ENCODE measurements at regions not wholly inside any gene's neighbourhood (a gene's known extent, or its start where the extent isn't known, plus 50 kb on each side); places are given as distances from the start of the nearest gene placed in this dataset.

DNA sequence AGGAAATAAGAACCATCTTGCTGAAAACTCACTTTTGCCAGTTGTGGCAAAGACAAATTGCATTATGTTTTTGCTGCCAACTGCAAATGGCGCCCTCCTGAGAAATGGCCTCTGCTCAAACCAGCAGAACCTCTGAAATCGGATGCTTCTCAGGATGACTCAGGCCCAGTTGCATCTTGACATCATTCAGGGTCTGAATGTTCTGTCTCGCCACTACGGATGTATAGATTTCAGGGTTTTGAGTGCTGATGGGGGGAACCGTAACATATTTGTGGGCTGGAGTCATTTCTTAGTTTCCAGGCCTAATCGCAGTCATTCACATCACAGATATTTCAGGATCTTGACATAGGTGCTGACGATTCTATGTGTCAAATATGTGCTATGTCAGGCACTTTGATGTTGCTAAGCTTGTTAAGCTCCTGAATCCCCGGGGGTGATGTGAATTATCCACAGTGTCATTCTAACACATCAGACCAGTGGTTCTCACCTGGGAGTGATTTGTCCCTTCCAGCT lies 207.1 kb downstream of the NFATC2 start:
- Histone ChIP-seq H3K9me3 (no peaks in the 10 kb centered on the region), H3K36me3 (no peaks in the 10 kb centered on the region), H3K4me3 (no peak overlapping the region), H3K27me3 (no peaks in the 10 kb centered on the region), H3K4me1 (no peaks in the 10 kb centered on the region), H3K27ac (no peak overlapping the region)
- 61 to 71% (median 63%) methylated on average over 8 of the region's 8 CpGs for WGBS, 5 donors
- intact Hi-C loops (cut with DNase I; ENCODE audit: low total_unique reads) = no loop called here
- TF ChIP-seq POLR2AphosphoS5 (IDR thresholded peaks at IDR 0.05) (no peak), POLR2A (IDR thresholded peaks at IDR 0.05) (no peak), EP300 (IDR thresholded peaks at IDR 0.05) (no peak), CTCF (IDR thresholded peaks at IDR 0.05) (no peak)
- DNase-seq = no peak

DNA sequence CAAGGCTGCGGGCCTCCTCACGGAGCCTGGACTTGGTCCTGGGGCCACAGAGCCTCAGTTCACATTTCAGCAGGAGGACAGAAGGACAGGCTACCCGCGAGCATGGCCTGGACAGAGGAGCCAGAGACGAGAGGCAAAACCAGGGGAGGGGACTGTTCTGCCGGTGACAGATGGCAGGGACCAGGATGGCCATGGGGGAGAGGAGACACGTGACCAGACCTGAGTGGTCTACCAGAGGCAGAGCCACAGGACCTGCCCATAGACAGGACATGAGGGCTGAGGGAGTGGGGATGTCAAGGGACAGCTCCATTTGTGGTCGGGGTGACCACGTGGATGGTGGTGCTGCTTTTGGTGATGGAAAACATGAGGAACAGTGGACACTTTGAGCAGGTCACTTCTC lies 207.9 kb downstream of the NFATC2 start:
- no peak for DNase-seq
- 83 to 93% (median 90%) methylated on average over 9 of the region's 9 CpGs for WGBS, 5 donors
- H3K36me3 ChIP-seq = no peaks in the 10 kb centered on the region
- TF ChIP-seq POLR2AphosphoS5 (IDR thresholded peaks at IDR 0.05) (no peak), CTCF (IDR thresholded peaks at IDR 0.05) (no peak), POLR2A (IDR thresholded peaks at IDR 0.05) (no peak), EP300 (IDR thresholded peaks at IDR 0.05) (no peak)
- H3K27me3 ChIP-seq = no peaks in the 10 kb centered on the region
- H3K4me1 ChIP-seq = no peaks in the 10 kb centered on the region
- H3K9me3 ChIP-seq = no peaks in the 10 kb centered on the region
- intact Hi-C loops (cut with DNase I; ENCODE audit: low total_unique reads) = no loop called here
- H3K27ac ChIP-seq = no peak overlapping the region
- H3K4me3 ChIP-seq = no peak overlapping the region

DNA sequence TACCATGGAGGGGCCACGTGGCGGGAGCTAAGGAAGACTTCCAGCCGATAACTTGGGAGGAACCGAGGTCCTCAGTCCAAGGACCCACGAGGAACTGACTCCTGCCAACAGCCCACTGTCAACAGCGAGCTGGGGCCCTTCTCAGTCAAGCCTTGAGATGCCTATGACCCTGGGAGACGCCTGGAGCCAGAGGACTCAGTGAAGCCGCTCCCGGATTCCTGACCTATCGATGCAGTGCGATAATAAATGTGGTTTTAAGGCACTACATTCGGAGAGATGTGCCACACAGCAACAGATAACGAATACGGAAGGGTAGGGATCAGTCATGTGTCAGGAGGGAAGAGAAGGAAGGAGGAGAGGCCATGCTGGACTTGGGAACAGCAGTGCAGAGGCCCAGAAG lies 208.5 kb downstream of the NFATC2 start:
- TF ChIP-seq EP300 (IDR thresholded peaks at IDR 0.05) = no peak
- TF ChIP-seq POLR2AphosphoS5 (IDR thresholded peaks at IDR 0.05) = no peak
- no peak for TF ChIP-seq POLR2A (IDR thresholded peaks at IDR 0.05)
- no peak for TF ChIP-seq CTCF (IDR thresholded peaks at IDR 0.05)
- DNase-seq = no peak
- Histone ChIP-seq H3K9me3 (no peaks in the 10 kb centered on the region), H3K27ac (no peak overlapping the region), H3K4me3 (no peak overlapping the region), H3K36me3 (no peaks in the 10 kb centered on the region), H3K27me3 (no peaks in the 10 kb centered on the region), H3K4me1 (no peaks in the 10 kb centered on the region)
- 87 to 92% (median 90%) methylated on average over 14 of the region's 14 CpGs for WGBS, 5 donors
- intact Hi-C loops (cut with DNase I; ENCODE audit: low total_unique reads) = no loop called here

- Histone ChIP-seq H3K9me3 (no peaks in the 10 kb centered on the region), H3K4me1 (no peaks in the 10 kb centered on the region), H3K36me3 (no peaks in the 10 kb centered on the region), H3K27me3 (no peaks in the 10 kb centered on the region), H3K4me3 (no peak overlapping the region), H3K27ac (no peak overlapping the region)
- DNase-seq = no peak
- TF ChIP-seq POLR2AphosphoS5 (IDR thresholded peaks at IDR 0.05) (no peak), POLR2A (IDR thresholded peaks at IDR 0.05) (no peak), EP300 (IDR thresholded peaks at IDR 0.05) (no peak), CTCF (IDR thresholded peaks at IDR 0.05) (no peak)
- intact Hi-C loops (cut with DNase I; ENCODE audit: low total_unique reads) = no loop called here
- WGBS, 5 donors = 67 to 89% (median 81%) methylated on average over 3 of the region's 3 CpGs
These were observed 209.1 kb downstream of the NFATC2 start for GRCh38 chr20:51333446-51333845.

All from stomach (tissue), 8 donors.